Progenitor cell of endocrine pancreas (in vitro differentiated cells): ENCODE measurements at regions not wholly inside any gene's neighbourhood (a gene's known extent, or its start where the extent isn't known, plus 50 kb on each side); places are given as distances from the start of the nearest gene placed in this dataset.
"Not testable (repeated sequence)": the region's sequence is repeated elsewhere in the genome, so short reads cannot be mapped to it uniquely, and the experiment has no call there.

Experiments
- DNase-seq: peaks from one replicate; pipeline ENCODE4 v3.0.0; 2021; ENCODE audit warnings: low spot score; ENCODE audit not compliant: unreplicated experiment
- H3K27ac Mint-ChIP-seq: 2 replicates; pipeline ENCODE4 v1.8.0; 2021; ENCODE audit warnings: mild to moderate bottlenecking, moderate library complexity, mixed read lengths
- H3K27me3 Mint-ChIP-seq: 2 replicates; pipeline ENCODE4 v1.8.0; 2021; ENCODE audit warnings: mixed read lengths
- H3K36me3 Mint-ChIP-seq: 2 replicates; pipeline ENCODE4 v1.8.0; 2022; ENCODE audit warnings: mixed read lengths; ENCODE audit not compliant: insufficient read depth
- H3K4me1 Mint-ChIP-seq: 2 replicates; pipeline ENCODE4 v1.8.0; 2021; ENCODE audit warnings: low read depth, mixed read lengths
- H3K4me3 Mint-ChIP-seq: 2 replicates; pipeline ENCODE4 v1.8.0; 2021; ENCODE audit warnings: low read depth, mild to moderate bottlenecking, moderate library complexity, mixed read lengths
- H3K9me3 Mint-ChIP-seq: 2 replicates; pipeline ENCODE4 v1.8.0; 2021; ENCODE audit warnings: low read depth, mixed read lengths
- TF ChIP-seq, protein P1 (sequence below): fragments of 200-600 bp; sonication (generic); IDR thresholded peaks from one replicate; pipeline ENCODE4 v1.5.0; 2021; ENCODE audit warnings: antibody characterized with exemption, mild to moderate bottlenecking; ENCODE audit not compliant: unreplicated experiment

DNA sequence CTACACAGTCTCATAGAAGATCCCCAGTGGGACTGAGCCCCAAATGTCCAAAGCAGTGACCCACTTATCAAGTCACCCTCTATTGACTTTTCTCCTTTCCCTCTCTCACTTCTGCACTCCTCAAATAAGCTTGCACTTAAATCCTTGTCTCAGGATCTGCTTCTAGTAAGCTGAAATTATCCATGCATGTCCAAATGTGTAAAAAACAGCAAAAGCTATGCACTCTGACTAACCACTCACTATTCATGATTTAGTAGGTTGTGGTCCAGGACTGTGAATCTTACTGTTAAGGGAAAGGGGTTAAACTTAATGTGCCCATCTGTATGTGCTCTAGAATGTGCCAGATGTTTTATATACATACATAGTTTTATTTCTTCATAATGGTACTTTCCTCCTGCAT, 115.4 kb downstream of the SCG2 start:
- H3K27ac Mint-ChIP-seq = no peak overlapping the region
- no peak for DNase-seq

DNA sequence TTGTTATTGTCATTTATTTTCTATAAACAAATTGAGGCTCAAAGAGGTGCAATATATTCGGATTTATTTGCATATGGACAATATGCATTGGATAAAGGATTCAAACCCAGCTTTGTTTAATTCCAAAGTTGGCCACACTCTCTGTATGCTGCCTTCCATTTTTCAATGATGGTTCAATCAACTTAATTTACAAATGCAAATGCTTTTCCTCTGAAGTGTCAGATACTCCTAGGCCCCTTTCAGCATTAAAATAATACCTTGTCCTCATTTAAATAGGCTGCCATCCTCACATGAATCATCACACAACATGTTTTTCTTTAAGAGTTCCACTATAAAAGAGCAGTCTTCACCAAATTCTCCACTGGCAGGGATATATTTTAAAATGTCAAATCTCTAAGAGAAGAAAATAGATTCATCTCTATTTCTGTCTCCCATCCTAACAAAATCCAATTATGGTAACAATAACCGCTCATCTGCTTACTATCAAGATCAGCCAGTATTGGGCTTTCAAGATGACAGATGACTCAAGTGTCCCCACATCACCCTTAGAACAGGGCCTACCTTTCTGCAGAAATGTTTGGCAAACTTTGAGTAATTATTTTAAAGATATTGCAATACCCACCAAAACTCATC, 114.8 kb downstream of the SCG2 start:
- H3K27ac Mint-ChIP-seq = no peak overlapping the region
- no peak for DNase-seq
- H3K27me3 Mint-ChIP-seq = no peaks in the 10 kb centered on the region
- TF ChIP-seq, protein P1, sequence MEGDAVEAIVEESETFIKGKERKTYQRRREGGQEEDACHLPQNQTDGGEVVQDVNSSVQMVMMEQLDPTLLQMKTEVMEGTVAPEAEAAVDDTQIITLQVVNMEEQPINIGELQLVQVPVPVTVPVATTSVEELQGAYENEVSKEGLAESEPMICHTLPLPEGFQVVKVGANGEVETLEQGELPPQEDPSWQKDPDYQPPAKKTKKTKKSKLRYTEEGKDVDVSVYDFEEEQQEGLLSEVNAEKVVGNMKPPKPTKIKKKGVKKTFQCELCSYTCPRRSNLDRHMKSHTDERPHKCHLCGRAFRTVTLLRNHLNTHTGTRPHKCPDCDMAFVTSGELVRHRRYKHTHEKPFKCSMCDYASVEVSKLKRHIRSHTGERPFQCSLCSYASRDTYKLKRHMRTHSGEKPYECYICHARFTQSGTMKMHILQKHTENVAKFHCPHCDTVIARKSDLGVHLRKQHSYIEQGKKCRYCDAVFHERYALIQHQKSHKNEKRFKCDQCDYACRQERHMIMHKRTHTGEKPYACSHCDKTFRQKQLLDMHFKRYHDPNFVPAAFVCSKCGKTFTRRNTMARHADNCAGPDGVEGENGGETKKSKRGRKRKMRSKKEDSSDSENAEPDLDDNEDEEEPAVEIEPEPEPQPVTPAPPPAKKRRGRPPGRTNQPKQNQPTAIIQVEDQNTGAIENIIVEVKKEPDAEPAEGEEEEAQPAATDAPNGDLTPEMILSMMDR = no peak
- peaks cover 6% of the 10 kb centered on the region for H3K9me3 Mint-ChIP-seq
- H3K4me3 Mint-ChIP-seq = no peak overlapping the region
- H3K4me1 Mint-ChIP-seq = peaks cover 4% of the 10 kb centered on the region
- no peaks in the 10 kb centered on the region for H3K36me3 Mint-ChIP-seq

More for the DNA sequence above, 115.4 kb downstream of the SCG2 start:
- Mint-ChIP-seq H3K4me1 (peaks cover 4% of the 10 kb centered on the region), H3K36me3 (no peaks in the 10 kb centered on the region), H3K27me3 (no peaks in the 10 kb centered on the region), H3K9me3 (peaks cover 6% of the 10 kb centered on the region), H3K4me3 (no peak overlapping the region)
- TF ChIP-seq, protein P1 = no peak

DNA sequence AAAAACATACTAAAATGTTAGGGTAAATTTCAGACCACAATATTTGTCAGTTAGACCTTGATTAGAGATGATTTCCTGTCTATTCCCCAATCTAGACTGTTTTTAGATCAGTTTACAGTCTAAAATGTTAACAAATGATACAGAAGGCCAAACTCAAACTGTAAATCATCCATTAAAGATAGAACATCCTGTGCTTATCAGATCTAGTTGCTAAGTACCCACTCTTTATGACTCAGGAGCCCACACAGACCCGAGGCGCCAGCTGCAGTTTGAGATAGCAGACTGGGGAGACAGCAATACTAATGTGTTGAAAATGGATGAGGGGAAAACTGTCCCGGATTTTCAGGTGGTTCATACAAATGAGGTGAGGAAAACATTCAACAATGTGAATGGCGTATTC, 113.3 kb downstream of the SCG2 start:
- no peak overlapping the region for H3K27ac Mint-ChIP-seq
- no peak for DNase-seq
- peaks cover 6% of the 10 kb centered on the region for H3K9me3 Mint-ChIP-seq
- H3K4me3 Mint-ChIP-seq = no peak overlapping the region
- peaks cover 4% of the 10 kb centered on the region for H3K4me1 Mint-ChIP-seq
- no peaks in the 10 kb centered on the region for H3K36me3 Mint-ChIP-seq
- TF ChIP-seq, protein P1 = no peak
- H3K27me3 Mint-ChIP-seq = no peaks in the 10 kb centered on the region

DNA sequence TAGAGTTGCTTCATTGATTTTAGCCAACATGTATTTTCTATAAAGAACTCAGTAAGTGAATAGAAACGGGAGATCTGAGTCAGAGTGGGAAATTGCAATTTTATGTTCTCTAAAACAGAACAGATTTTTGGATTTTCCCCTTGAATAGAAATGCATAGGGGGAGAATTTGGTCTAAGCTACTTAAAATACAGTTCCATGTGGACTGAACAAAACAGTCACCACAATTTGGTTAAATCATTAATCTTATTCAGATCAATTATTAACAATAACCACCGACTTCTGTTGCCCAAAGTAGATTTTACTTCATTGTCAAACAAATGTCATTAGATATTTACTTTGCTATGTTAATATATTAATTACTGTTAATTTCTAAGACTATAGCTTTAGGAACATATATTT, 107.7 kb downstream of the SCG2 start:
- Mint-ChIP-seq H3K4me1 (peaks cover 2% of the 10 kb centered on the region), H3K27me3 (no peaks in the 10 kb centered on the region), H3K36me3 (no peaks in the 10 kb centered on the region), H3K4me3 (no peak overlapping the region), H3K27ac (no peak overlapping the region), H3K9me3 (peaks cover 6% of the 10 kb centered on the region)
- no peak for DNase-seq
- TF ChIP-seq, protein P1 = no peak

DNA sequence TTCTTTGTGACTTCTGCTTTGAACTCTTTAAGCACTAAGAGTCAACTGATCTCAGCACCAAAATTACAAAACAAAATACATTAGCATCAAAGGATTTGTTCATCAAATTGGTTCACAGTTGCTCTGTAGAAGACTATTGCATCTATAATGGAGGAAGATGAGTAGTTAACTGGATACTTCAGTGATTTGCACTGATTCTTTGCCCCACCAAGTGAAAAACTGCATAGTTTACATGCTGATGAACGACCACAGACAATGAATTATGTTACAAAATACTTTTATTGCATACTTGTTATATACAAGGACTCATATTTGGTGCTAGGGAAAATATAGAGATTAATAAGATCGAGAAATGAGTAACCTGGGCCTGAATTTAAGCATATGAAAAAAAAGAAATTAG, 107.2 kb downstream of the SCG2 start:
- DNase-seq = no peak
- peaks cover 2% of the 10 kb centered on the region for H3K4me1 Mint-ChIP-seq
- no peaks in the 10 kb centered on the region for H3K27me3 Mint-ChIP-seq
- TF ChIP-seq, protein P1 = no peak
- peaks cover 6% of the 10 kb centered on the region for H3K9me3 Mint-ChIP-seq
- H3K4me3 Mint-ChIP-seq = no peak overlapping the region
- no peaks in the 10 kb centered on the region for H3K36me3 Mint-ChIP-seq
- no peak overlapping the region for H3K27ac Mint-ChIP-seq

DNA sequence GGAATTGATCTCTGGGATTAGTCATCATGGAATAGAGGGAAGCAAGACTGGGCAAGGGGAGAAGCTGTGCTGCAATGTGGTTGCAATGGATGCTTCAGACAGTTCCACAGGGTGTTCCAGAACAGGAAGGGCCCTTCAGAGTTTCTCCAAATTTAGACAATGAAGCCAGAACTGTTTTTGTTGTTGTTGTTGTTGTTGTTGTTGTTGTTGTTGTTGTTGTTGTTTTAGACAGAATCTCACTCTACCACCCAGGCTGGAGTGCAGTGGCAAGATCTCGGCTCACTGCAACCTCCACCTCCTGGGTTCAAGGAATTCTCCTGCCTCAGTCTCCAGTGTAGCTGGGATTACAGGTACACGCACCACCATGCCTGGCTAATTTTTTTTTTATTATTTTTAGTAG, 105.3 kb downstream of the SCG2 start:
- H3K27ac Mint-ChIP-seq, H3K4me3 Mint-ChIP-seq, H3K27me3 Mint-ChIP-seq, H3K9me3 Mint-ChIP-seq, DNase-seq, H3K36me3 Mint-ChIP-seq, H3K4me1 Mint-ChIP-seq: not testable (repeated sequence)
